NCI-H1048 (cell line): ENCODE measurements at regions not wholly inside any gene's neighbourhood (a gene's known extent, or its start where the extent isn't known, plus 50 kb on each side); places are given as distances from the start of the nearest gene placed in this dataset.
"Not testable (repeated sequence)": the region's sequence is repeated elsewhere in the genome, so short reads cannot be mapped to it uniquely, and the experiment has no call there.

ENCODE experiments used
- DNase-seq: peaks from one replicate; lab custom pipeline; 2025; lab: John Stamatoyannopoulos, UW

DNA sequence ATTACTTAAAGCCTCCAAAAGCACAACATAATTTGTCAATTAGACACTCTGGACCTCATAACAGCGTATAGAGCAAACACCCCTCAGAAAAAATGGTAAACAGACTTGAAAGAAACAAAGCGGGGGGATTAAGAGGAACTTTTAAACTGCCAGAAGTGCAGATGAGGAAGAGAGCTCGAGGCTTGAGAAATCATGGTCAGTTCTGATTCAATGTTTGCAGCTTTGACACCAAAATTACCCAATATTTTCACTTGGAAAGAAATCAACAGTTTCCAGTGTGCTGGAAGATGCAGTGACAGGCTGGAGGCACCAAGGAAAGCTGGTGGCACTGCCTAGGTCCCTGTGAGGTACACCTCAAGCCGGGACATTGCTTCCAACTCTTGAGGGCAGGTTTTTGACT lies 180.9 kb upstream of the TOX3 start:
- no peak for DNase-seq

GRCh38 chr16:52727441-52727840 lies 180.5 kb upstream of the TOX3 start:
- DNase-seq = no peak

GRCh38 chr16:52725461-52725860 lies 178.5 kb upstream of the TOX3 start:
- DNase-seq = no peak

DNA sequence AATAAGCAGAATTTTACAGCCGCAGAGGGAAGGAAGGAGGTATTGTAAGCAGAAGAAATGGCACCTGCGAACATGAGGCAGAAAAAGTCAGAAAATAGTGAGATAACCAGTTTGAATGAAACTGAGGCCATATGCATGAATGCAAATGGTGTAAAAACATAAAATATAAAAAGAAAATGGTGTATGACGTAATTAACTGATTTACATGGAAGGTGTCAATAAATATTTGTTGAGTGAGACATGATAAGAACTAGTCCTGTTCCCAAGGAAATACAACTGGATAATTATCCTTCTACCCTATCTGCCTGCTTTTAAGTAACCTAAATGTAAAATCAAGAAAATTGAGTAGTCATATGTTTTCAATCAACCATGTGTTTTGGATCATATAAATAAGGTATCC lies 178.1 kb upstream of the TOX3 start:
- no peak for DNase-seq

- no peak for DNase-seq
These were observed 174.4 kb upstream of the TOX3 start for GRCh38 chr16:52721331-52721730.

- DNase-seq = no peak
These were observed 171.1 kb upstream of the TOX3 start for GRCh38 chr16:52718046-52718445.

DNA sequence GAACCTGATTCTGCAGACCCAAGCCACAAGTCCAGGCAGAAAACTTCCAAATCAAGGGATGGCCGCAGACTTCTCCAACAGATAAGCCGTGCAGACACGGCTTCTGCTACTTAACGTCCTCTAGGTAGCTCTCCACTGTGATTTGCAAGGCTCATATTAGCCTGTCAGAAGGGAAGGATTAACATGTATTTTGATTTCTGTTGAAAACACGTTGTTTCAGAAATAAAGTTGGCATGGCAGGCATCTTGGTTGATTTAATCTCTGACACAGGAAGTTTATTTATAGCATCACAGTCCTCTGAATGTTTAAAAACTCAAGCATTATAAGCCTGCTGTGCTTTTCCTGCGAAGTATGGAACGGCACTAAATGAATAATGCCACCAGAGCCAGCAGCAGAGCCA lies 166.8 kb upstream of the TOX3 start:
- DNase-seq = no peak

DNA sequence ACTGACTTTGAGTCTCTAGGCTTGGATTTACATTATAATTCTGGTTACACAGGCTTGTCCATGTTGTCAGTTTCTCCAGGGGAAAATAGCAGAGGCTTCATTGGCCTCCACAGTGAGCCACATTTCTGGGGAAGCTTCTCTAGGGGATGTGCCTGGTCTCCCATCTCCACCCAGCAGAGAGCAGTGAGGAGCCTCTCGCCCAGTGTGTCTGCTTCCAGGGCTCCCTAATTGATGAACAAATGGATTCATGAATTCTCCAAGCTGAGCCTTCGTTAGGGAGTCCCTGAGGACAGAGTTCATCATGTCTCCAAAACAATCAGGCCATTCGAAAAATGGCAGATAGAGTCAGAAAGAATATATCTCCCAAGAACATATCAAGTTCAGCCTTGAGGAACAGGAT lies 162.4 kb upstream of the TOX3 start:
- no peak for DNase-seq

DNA sequence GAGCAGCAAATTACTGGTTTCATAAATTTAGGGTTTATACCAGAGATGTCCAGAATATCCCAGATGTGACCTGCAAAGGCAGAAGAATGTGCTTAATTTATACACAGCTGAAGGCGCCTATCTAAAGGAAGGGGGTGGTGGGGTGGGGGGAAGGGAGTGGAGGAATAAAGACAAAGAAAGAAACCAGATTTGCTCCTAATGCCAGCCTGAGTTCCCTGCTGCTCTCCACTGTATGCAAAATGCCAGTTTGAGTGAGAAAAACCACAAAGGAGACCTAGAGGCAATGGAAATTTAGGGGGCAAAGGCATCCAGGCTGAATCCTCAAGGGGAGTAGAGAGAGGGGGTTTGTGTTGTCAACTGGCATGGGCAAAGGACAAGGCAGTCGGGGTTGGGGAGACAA lies 161.5 kb upstream of the TOX3 start:
- DNase-seq = no peak

GRCh38 chr16:52707676-52708337 lies 160.9 kb upstream of the TOX3 start:
- DNase-seq = no peak

DNA sequence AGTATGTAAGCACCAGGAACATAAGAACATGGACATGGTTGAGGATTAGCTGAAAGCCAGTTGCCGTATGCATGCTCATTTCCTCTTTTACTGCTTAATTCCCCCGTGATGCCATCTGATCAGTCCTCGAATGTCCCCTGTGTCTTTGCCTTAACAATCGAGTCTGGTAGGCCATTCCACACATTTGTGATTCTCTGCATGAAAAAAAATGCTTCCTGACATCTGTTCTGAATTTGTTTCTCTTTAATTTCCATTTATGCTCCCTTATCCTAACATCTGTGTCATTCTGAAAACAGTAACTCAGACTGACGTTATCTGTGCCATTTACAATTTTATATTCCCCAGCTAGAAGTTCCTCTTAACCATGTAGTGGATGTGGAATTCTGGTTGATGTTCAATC lies 158.2 kb upstream of the TOX3 start:
- no peak for DNase-seq

DNA sequence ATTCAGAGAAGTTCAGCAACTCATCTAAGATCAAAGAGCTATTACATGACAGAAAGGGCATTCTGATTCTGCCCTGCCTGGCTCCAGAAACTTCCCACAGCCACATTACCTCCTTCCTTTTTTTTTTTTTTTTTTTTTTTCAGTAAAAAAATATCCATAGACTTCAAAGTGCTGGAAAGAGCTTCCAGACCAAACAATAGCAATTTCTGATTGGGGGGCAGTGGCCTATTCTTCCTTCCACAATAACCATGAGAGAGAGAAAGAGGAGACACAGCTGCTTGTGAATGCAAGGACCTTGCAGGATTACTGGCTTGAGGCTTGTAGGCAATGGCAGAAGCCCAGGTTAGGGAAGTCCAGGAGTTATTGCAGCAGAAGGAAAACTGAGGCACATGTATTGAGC lies 151.0 kb upstream of the TOX3 start:
- no peak for DNase-seq

- DNase-seq = no peak
These were observed 149.2 kb upstream of the TOX3 start for GRCh38 chr16:52696126-52696525.

GRCh38 chr16:52690468-52690867 lies 143.5 kb upstream of the TOX3 start:
- no peak for DNase-seq

- DNase-seq = no peak
These were observed 134.1 kb upstream of the TOX3 start for GRCh38 chr16:52680993-52681392.

DNA sequence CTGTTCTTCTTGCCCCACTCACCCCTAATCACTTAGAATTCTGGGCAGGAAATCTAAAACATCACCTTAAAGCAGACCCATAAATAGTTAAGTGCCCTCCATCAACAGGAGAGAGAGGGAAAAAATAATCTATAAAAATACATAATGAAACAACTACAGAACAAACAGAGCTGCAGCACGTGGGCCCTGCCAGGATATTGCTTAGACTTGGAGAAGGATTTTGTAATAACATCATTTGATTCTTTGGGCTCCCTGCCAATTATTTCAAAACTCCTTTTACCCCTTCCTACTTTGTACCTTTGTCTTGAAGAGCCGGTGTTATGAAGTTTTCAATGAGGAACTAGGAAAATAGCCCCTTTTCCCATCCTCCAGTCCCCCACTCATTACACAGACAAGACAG lies 130.6 kb upstream of the TOX3 start:
- DNase-seq = no peak

DNA sequence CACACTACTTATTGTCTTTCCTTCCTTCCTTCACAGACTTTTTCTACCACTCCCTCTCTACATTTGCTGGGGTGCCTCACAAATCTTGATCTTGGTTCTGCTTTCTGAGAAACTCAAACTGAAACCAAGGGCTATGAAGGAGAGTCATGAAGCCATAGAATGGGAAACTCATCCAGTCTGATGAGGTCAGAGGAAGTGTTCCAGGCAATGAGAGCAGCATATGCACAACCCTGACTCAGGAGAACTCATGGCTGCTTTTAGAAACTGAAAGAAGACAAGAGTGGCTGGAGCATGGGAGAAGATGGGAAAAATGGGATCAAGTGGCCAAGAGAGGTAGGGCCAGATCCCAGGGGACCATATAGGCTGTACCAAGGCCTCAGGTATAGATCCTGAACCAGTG lies 130.0 kb upstream of the TOX3 start:
- DNase-seq = no peak

DNA sequence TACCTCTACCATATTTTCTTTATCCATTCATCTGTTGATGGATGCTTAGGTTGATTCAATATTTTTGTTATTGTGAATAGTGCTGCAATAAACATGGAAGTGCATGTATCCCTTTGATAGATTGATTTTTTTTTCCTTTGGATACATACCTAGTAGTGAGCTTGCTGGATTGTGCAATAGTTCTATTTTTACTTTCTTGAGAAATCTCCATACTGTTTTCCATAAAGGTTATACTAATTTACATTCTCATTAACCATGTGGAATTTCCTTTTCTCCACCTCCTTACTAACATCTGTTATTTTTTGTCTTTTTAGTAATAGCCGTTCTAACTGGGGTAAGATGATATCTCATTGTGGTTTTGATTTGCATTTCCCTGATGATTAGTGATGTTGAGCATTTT lies 124.6 kb upstream of the TOX3 start:
- no peak for DNase-seq

DNA sequence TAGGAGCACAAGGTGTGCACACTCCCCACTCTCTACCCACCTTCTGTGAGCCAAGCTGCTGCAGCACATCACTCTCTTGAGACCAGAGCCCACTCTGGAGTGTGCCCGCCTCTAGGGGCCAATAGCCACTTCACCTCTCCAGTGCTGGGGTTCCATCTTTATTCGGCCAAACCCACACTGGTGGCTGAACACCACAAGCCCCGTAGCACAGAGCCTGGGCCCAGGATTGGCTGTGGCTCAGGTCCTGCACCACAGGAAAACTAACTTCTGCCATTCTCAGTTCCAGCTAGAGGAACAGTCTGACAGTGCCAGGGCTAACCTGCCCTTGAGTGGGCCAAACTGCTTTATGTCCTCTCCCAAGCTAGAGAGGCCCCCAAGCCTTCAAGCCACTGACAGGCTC lies 111.0 kb upstream of the TOX3 start:
- DNase-seq = no peak

DNA sequence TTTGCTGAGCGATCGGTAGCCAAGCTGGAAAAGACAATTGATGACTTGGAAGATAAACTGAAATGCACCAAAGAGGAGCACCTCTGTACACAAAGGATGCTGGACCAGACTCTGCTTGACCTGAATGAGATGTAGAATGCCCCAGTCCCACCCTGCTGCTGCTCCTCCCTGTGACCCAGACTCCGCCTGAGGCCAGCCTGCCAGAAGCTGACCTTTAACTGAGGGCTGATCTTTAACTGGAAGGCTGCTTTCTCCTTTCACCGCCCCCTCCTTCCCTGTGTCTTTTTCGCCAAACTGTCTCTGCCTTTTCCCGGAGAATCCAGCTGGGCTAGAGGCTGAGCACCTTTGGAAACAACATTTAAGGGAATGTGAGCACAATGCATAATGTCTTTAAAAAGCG lies 109.0 kb upstream of the TOX3 start:
- not testable (repeated sequence) for DNase-seq

DNA sequence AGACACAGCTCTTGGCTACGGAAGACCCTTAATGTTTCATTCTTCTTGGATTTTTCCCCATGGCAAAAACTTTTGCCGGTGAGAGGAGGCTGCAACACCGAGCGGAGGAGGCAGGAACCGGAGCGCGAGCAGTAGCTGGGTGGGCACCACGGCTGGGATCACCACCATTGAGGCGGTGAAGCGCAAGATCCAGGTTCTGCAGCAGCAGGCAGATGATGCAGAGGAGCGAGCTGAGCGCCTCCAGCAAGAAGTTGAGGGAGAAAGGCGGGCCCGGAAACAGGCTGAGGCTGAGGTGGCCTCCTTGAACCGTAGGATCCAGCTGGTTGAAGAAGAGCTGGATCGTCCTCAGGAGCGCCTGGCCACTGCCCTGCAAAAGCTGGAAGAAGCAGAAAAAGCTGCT lies 108.2 kb upstream of the TOX3 start:
- not testable (repeated sequence) for DNase-seq

GRCh38 chr16:52652033-52652432 lies 105.1 kb upstream of the TOX3 start:
- no peak for DNase-seq

GRCh38 chr16:52650789-52651188 lies 103.8 kb upstream of the TOX3 start:
- DNase-seq = no peak

DNA sequence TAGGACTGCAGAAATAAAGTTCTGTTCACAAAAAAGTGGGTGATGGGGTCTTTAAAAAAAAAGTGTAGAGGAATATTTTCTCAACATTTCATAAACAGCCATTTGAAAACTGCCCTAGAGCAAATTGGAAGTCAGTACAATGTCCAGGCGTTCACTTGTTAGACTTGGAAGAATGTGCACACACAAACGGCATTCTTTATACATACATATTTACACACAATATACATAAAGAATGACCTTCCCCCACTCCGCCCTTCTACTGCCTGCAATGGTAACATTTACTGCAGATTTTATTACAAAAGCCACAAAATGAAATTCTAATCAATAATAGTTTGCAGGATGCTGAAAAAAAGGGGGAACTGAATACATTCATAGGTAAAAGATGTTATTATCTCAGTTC lies 103.4 kb upstream of the TOX3 start:
- no peak for DNase-seq

DNA sequence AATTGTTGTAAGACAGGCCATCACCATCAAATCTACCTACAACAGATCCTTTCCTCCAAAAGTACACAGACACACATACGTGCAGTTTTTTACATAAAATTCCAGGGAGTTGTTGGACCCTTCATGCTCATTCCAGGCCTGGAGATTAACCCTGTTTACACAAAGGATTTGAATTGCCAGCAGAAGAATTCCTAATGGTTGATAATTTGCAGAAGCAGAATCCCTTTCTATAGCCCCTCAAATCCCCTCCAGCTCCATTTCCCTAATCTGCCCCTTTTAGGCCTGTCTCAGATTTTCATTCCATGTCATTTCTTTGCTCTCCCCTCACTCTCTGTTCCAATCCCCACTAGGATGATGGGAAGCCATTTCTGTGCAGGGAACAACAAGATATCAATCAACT lies 102.9 kb upstream of the TOX3 start:
- DNase-seq = no peak
